RPMI8226 (cell line): ENCODE measurements at regions not wholly inside any gene's neighbourhood (a gene's known extent, or its start where the extent isn't known, plus 50 kb on each side); places are given as distances from the start of the nearest gene placed in this dataset.

Source experiments
- DNase-seq: peaks from one replicate; pipeline ENCODE4 v3.0.0-alpha.2; 2015

- DNase-seq: no peak
Observed at GRCh38 chr5:124456249-124456648, 290.2 kb downstream of the ZNF608 start.

GRCh38 chr5:124454081-124454480, 292.4 kb downstream of the ZNF608 start:
- DNase-seq: no peak

- peak; percentile 6 for DNase-seq
Observed at GRCh38 chr5:124453221-124454051, 293.0 kb downstream of the ZNF608 start.

GRCh38 chr5:124452412-124452811, 294.0 kb downstream of the ZNF608 start:
- DNase-seq: no peak

DNA sequence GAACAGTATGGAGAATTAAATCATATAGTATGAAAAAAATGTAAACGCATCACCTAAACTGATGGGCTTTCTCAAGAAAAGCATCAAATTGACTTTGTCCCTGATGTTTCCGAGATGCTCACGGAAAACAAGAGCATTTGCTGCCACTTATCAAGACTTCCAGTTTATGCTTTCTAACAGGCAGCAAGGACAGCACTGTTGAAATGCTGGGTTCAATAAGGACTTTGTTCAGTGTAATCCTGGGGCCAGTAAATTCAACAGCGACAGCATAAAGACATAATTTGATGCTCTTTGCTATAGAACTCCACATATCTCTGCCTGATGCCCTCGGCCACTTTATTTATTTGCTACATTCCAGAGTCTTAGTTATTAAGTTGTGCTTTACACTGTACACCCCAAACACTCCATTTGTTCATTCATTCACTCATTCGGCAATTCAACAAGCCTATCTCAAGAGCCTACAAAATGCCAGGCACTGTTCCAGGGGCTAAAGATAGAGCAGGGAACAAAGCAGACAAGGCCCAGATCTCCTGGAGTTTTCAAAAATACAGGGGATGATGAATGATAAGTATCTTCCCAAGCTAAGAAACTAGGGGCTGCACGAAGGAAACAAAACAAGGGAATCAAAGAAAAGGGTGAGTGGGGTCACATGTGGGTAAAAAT, 294.6 kb downstream of the ZNF608 start:
- DNase-seq: no peak

DNA sequence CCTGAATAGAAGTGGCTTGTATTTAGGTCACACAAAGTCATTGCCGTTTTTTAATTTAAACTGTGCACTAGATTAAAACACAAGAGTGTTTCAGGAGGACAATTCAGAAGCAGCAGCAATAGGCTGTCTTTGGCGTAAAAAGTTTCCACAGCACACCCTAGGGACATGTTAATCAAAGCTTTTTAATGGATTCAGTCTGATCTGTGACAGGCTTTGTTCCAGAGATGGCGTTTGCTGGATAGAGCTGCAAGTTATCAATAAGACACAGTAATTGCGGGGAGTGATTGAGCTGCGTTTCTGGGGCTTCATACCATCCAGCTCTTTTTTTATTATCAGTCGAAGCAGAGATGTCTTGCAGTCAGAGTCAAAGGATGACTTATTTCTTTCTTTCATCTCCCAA, 300.3 kb downstream of the ZNF608 start:
- no peak for DNase-seq

GRCh38 chr5:124445070-124445619, 301.3 kb downstream of the ZNF608 start:
- DNase-seq: no peak

DNA sequence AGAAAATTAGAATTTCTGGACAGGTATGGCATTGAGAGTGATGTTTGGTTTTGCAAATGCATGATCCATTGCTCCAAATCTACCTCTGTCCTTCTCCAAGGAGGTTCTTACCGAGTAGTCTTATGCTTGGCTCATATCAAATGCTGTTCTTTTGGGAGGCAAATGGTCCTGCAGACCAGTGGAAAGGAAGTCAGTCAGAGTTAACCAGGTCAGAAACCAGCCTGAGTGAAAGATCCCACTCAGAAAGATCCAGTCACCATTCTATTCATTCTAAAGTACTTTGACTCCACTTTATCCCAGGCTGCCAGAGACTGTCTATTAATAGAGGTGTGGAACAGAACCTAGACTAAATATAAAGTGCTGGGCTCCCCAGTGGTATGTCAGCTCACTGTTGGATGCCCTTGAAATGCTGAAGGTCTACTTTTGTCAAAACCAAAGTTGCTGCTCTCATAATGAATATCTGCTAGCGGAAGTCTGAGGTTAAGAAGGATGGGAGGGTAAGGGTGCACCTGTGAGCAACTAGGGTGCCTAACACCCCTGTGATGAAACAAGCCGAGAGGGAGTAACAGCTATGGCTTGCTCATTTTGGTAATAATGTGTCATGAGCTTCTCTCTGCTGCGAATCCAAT, 302.2 kb downstream of the ZNF608 start:
- no peak for DNase-seq

- DNase-seq: no peak
Observed at GRCh38 chr5:124440471-124440870, 306.0 kb downstream of the ZNF608 start.

DNA sequence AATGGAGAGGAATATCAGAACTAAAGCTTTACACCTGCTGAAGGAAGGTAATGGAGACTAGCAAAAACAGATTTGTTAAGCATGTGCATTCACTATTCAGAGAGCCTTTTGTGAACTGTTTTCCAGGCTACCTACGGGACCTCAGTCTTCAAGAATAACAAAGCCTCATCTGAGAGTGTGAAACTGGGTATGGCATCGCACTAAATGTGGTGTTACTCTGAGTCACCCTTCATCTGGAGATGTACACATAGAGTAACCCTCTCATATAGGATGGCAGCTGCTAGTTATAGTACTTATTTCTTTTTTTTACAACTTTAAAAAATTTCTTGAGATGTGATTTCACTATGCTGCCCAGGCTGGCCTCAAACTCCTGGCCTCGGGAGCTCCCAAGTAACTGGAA, 306.8 kb downstream of the ZNF608 start:
- no peak for DNase-seq

- no peak for DNase-seq
Observed at GRCh38 chr5:124438903-124439281, 307.5 kb downstream of the ZNF608 start.

DNA sequence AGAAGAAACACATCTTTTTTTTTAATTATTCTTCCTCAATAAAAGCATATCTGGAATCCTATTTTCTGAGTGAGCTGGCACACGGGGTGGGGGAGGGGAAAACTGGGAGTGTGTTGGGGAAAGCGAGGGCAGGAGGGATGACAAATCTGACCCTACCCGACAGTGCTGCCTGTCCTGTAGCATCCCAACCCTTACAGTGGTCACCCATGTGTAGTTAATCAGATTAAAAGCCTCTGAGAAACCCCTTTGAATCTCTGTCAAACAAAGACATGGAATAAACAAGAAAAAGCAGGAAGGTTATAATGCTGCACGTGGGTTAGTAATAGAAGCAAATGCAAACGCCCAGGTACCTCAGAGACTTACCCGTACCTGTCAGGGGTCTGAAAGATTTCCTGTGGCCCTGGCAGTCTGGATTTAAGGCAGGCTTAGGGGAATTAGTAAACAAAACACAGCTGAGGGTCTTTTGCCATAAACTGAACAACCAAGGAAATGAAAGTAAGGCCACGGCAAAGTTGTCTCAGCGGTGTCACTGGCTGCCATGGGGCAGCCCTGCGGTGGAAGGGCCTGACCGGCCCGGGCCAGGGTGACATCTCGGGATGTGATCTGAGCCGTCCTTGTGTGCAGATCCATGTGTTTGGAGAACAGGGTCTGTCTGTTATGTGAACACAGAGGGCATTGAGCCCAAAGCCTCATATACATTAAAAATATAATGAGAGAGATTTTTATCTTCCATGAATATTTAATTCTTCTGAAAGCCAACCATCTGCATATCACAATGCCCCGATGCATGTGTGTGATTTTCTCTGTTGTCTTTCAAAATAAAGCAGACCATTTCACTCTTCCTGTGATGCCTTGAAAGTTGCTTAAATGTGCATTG, 308.2 kb downstream of the ZNF608 start:
- no peak for DNase-seq

GRCh38 chr5:124436294-124436693, 310.1 kb downstream of the ZNF608 start:
- no peak for DNase-seq

DNA sequence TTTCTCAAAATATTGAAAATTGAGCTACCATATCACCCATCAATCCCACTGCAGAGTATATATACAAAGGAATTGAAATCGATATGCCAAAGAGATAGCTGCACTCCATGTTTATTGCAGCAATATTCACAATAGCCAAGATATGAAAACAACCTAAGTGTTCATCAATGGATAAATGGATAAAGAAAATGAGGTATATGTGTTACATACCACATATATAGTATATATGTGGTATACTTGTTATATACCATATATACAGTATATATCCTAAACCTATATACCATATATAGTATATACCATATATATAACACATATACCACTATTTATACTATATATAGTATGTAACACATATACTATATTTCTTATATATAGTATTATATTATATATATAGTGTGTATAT, 313.3 kb downstream of the ZNF608 start:
- DNase-seq: no peak

DNA sequence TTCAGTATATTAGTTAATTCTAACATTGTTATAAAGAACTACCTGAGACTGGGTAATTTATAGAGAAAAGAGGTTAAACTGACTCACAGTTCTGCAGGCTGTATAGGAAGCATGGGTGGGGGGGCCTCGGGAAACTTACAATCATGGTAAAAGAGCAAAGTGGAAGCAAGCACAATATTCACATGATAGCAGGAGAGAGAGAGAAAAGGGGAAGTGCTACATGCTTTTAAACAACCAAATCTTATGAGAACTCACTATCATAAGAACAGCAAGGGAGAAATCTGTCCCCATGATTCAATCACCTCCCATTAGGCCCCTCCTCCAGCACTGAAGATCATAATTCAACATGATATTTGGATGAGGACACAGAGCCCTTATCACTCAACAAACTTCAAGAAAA, 324.9 kb downstream of the ZNF608 start:
- no peak for DNase-seq

GRCh38 chr5:124420952-124421351, 325.5 kb downstream of the ZNF608 start:
- no peak for DNase-seq

- no peak for DNase-seq
Observed at GRCh38 chr5:124419531-124419930, 326.9 kb downstream of the ZNF608 start.

- DNase-seq: no peak
Observed at GRCh38 chr5:124418390-124418789, 328.0 kb downstream of the ZNF608 start.

GRCh38 chr5:124417196-124417595, 329.2 kb downstream of the ZNF608 start:
- DNase-seq: no peak

GRCh38 chr5:124416627-124417026, 329.8 kb downstream of the ZNF608 start:
- DNase-seq: no peak

GRCh38 chr5:124414973-124415372, 331.5 kb downstream of the ZNF608 start:
- no peak for DNase-seq
